Hindlimb muscle (tissue), 1 donor: ENCODE measurements at regions not wholly inside any gene's neighbourhood (a gene's known extent, or its start where the extent isn't known, plus 50 kb on each side); places are given as distances from the start of the nearest gene placed in this dataset.
"Not testable (repeated sequence)": the region's sequence is repeated elsewhere in the genome, so short reads cannot be mapped to it uniquely, and the experiment has no call there.

Experiments used
- DNase-seq: peaks from one replicate; pipeline ENCODE4 v3.0.0-alpha.2; 2013

DNA sequence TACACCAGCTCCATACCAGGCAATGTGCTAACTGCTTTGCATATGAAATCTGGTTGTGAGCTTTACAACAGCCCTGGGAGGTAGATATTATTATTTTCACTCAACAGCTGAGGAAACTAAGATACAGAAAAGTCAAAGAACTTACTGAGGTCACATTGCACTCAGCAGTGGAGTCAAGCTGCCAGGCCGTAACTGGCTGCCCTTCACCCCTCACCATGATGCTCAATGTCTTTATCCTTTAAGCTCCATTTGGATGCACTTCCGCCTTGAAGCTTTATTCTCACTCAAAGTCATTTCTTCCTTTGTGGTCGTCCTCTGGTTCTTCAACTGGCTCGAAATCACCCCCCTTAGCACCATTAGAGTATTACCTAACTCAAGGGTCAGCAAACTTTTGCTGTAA is 81.7 kb upstream of the RALGPS2 start:
- DNase-seq, result no peak

DNA sequence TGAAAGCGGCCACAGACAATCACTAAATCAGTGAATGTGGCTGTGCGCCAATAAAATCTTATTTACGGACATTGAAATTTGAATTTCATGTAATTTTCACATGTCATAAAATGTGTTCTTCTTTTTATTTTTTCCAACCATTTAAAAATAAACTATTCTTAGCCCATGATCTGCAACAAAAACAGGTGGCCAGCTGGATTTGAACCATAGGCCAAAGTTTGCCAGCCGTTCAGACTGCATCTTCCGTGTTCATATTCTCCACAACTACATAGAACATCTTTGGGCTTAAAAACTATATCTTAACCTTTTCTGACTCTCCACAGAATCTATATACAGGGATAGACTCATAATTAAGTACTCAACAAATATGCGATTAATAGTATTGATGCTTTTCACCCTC is 81.2 kb upstream of the RALGPS2 start:
- no peak for DNase-seq

DNA sequence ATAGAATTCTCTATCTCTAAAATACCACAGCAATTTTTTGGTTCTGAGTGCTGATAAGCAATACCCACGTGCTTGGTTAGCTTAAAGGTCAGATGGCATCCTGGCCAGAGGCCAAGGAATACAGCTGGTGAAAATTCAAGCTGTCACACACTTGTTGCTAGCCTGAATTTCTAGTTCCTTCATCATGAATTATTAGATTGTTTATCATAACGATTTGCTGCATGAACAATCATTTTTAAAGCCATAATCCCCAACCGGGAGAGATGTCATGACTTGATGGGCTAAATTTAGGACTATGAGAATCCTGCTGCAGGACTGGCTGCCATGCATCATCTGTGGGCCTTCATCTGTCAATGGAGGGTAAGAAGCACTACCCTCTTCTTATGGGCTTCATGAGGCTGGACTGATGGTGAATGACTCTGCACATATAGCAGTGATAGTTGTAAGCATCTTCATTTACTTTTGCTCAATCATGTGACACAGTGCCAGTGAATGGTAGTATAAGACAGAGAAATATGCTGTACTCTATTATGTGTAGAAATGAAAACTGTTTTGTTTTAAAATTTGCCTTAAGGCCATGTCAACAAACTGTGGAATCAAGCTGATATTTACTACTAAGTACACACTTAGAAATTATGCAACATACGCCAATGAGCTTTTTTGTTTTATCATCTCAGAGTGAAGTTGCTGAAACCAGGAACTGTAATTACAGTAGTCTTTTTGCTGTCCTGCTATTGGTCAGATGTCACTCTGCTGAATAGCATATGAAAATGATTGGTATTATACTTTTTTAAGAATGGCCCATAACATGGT is 80.5 kb upstream of the RALGPS2 start:
- no peak for DNase-seq

DNA sequence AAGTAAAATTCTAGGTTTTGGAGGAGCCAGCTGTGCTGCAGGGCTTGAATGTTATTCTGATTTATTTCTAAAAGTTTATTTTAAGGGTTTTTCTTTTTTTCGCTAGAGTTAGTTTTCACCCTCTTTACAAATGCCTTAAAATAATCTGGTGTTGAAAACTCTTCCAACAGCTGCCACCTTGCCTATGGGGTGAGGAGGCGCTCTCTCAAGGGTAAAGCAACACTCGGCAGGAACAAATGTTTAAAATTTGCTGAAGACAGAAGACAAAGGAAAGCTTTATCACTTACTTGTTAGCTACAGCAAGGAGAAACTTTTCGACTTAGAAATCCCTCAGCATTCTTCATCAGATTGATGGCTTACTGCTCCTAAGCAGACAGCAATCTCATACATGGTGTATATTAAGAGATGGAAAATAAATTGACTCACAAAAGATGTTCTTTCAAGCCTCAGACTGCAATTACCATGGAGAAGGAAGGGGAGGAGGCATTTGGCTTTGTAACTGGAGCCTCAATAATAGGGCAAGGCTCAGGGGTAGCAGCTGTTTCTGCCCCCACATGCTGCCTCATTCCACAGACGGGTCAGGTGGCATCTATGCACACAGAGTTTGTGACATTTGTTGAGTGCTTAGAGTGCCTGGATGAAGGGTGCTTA is 79.8 kb upstream of the RALGPS2 start:
- no peak for DNase-seq

DNA sequence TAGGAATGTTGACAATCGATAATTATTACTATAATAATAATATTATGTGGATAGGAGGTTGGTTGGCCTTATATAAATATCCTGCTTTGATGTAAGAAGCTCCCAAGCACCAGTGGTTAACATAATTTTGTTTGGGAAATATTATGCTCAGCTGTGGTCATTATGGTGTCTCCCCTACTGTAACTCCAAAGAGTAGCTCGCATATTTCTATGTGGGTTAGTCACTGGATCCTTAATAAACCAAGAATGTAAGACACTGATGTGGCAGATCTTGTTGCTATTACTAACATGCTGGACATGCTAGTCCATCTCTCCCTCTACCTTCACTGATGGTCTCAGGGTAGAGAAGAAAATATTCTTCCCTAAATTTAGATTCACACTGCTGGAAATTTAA is 79.2 kb upstream of the RALGPS2 start:
- no peak for DNase-seq

DNA sequence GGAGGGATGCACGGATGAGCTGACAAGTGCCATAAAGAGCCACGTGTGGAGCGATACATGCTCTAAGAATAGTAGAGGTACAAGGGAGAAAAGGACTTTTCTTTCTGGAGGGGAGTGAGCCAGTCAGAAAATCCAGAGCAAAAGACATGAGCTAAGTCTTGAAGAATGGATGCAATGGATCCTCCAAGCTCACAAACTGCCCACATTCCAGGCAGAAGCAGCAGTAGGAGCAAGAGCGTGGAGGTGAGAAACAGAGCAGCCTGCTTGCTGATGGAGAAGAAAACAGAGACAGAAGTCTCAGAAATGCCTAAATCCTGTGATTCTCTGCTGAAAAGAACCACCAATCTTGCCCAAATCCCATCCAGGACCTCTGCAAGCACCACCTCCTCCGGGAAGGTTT is 78.2 kb upstream of the RALGPS2 start:
- DNase-seq, result no peak

DNA sequence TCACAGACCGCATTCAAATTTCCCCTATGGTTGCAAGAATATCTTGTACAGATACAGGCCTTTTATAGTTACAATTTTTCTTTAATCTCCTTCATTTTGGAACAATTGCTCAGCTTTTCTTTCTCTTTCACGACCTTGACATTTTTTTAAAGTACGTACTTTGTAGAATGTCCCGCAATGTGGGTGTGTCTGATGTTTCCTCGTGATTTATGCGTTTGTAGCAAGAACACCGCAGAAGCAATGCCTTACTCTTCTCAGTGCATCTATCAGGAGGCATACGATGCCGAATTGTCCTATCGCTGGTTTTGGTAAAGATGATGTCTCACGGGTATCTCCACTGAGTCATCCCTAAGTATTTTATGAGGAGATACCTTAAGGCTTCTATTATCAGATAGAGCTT is 76.9 kb upstream of the RALGPS2 start:
- DNase-seq, result no peak

DNA sequence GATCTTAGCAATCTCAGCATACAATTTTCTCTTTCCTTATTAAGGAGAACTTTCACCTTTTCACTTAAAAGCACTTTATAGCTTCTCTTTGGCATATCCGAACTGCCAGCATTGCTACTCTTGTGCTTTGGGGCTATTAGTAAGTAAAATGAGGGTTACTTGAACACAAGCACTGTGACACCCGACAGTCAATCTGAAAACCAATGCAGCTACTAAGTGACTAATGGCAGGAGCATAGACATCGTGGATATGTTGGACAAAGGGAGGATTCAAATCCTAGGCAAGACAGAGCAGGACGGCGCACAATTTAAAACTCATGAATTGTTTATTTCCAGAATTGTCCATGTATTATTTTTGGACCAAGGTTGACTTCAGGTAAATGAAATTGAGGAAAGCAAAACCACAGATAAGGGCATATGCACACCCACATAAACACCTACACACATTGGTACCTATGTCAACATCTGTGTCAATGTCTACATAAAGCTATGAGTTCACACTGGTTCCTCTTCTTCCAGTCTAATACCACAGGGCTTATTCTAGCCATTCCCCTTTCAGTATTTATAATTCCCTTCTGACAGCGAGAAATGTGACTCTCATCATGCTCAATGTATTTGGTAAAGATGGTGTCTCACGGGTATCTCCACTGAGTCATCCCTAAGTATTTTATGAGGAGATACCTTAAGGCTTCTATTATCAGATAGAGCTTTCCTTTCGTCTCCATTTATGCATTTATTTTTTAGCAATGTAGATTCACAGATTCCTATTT is 75.3 kb upstream of the RALGPS2 start:
- no peak for DNase-seq

DNA sequence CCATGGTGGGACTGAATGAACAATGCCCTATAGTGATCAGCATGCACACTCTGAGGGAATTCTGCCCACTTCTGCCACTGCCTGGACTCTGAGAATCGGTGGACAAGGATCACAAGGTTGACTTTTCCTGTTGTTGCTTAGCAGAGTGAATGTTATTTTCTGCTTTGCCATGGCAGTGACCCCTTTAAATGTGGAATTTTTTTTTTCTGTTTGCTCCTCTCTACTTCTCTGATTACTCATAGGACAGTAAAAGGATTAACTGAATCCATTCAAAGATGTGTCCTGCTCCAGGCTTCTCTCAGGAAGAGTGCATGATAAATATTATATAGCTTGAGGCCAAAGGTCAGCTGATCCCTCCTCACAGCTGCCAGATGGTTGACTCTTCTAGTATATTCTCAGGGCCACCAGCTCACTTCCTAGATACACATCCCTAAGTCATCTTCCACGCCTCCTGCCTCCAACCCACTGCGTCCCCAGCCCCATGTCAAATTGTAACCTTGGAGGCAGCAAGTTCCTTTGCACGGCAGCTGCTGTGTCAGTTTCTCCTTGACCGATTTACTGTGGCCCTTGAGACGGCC is 74.0 kb upstream of the RALGPS2 start:
- DNase-seq, result no peak

DNA sequence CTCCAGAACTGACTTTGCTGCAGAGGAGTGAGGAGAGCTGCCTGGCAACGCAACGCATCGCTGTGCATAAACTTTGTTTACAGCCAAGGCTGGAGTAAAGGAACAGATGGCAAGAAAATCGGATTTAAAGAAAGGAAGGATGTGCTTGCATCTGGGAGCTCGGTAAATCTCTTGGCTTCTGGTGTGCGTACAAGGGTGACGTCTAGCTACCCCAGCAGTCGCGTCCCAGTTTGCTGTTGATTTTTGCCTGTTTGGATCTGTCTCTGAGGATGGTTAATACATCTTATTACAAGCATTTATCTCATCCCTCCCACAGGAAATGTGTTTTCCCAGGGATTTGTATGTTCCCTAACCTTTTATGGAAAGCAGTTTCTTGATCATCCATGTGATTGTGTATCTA is 73.3 kb upstream of the RALGPS2 start:
- DNase-seq, result peak; percentile 68

DNA sequence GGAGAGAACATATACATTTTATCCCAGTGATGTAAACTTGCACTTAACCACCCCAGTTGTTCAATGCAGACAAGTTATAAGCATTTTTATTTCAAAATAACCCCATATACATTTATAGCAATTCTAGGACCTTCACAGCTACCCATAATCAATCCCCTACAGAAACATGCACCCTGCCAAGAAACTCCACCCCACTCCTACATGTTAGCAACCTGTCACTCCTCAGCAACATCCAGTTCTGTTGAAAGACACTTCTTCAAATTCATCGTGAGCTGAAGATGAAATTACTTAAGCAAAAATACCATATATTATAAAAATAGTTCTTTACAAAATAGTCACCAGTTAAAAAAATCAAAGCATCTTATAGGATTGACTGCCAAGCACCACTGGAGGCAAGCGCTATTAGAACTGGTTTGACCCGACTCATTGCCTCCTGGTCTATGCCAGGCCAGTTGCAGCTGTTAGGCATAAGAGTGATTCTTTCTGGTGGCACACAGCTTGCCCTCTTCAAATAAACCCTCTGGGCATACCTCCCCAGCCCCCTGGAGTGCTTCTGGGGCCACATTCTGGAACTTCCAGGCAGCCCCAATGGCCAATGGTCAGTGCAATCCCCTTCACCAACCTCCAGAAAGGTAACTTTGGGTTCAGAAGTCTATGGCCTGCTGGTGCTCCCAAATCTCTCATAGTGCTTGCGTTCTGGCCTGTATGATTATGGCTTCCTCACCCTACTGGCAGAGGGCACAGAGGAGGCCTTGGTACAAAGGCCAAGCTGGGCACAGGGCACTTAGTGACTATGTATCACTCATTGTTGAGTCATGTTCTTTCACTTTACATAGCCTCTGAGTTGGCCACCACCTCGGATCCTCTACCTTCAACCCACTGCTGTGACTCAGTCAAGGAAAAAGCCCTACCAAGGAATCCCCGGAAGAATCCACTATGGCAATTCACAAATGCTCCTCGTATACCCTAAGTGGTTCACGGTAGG is 72.2 kb upstream of the RALGPS2 start:
- DNase-seq, result no peak

DNA sequence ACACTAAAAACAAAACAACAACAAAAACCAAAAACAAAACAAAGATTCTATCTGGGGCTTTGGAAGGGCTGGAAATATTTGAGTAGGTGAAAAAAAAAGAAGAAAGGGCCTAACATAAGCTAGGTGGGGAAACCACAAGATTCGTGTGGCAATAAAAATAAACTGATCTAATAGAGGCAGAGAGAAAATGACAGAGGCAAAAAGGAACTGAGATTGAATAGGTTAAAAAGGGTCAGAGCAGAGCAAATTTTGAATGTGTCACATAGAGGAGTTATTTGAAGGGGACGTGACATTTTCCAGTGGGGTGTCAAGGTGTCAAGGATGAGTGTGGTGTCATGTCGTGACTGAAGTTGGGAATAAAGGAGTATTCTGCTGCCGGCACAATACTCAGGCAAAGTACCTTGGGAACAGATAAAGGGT is 65.2 kb upstream of the RALGPS2 start:
- no peak for DNase-seq

DNA sequence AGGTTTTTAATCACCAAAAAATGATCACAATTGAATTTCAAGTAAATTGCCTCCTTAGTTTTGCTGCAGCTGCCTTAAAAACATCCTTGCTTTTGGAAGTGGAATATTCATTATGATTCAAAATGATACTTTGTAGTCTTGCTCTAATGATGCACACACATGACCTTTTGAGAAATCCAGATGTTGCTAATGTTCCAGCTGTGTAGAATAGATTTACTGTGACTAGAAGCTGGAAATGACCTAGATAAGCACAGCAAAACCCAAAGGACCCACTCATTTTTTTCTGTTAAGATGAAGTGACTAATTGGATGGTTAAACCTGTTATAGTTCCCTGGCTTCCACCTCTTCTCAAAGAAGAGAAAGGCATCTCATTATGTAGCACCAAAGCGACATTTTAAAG is 64.6 kb upstream of the RALGPS2 start:
- no peak for DNase-seq

DNA sequence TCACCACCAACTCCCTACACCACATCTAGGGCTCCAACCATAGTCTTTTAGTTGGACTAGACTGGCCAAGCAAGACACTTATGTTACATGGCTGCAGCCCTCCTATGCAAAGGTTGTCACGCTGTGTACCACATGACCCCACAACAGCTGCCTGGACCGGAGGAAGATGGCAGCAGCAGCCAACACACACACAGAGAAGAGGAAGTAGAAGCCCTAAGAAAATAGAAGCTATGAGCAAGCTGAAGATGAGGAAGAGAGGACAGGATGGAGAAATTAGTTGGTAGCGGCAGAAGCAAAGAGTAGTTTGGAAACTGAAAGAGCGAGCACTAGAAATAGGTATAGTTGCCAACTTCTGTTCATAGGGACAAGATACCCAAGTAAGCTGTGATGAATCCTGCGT is 60.8 kb upstream of the RALGPS2 start:
- DNase-seq, result no peak

DNA sequence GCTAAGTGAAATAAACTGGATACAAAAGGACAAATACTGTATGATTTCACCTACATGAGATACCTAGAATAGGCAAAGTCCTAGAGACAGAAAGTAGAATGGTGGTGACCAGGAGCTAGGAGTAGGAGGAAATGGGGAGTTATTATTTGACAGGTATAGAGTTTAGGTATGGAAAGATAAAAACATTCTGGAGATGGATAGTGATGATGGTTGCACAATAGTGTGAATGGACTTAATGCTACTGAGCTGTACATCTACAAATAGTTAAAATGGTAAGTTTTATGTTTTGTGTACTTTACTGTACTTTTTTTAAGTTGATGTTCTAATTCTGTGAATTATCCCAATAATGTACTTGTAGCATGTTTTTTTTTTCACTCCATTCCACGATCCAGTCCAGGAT is 59.5 kb upstream of the RALGPS2 start:
- no peak for DNase-seq

DNA sequence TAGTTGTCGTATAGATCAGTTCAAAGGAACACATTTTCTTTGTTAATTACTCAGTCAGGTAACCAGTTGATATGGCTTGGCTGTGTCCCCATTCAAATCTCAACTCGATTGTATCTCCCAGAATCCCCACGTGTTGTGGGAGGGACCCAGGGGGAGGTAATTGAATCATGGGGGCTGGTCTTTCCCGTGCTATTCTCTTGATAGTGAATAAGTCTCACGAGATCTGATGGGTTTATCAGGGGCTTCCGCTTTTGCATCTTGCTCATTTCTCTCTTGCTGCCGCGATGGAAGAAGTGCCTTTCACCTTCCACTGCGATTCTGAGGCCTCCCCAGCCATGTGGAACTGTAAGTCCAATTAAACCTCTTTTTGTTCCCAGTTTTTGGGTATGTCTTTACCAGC is 58.2 kb upstream of the RALGPS2 start:
- DNase-seq, result not testable (repeated sequence)

DNA sequence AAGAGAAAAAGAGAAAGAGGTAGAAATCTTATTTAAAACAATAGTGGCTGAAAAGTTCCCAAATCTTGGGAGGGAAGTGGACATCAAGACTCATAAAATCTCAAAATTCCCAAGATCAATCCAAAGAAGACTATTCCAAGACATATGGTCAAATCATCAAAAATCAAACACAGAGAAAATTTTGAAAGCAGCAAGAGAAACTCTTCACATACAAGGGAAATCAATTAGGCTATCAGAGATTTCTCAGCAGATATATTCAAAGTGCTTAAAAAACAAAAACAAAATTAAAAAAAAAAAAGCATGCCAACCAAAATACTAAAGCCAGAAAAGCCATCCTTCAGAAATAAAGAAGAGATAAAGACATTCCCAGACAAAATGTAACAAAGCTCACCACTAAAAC is 52.6 kb upstream of the RALGPS2 start:
- no peak for DNase-seq

DNA sequence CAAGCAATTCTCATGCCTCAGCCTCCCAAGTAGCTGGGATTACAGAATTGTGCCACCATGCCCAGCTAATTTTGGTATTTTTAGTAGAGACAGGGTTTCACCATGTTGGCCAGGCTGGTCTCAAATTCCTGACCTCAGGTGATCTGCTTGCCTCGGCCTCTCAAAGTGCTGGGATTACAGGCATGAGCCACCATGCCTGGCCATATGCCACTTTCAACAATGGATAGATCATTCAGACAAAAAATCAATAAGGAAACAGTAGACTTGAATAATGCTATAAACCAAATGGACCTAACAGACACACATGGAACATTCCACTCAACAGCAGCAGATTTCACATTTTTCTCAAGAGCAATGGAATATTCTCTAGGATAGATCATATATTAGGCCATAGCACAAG is 50.5 kb upstream of the RALGPS2 start:
- not testable (repeated sequence) for DNase-seq
